HEK293 (cell line): ENCODE measurements at regions not wholly inside any gene's neighbourhood (a gene's known extent, or its start where the extent isn't known, plus 50 kb on each side); places are given as distances from the start of the nearest gene placed in this dataset.

Source experiments
- CTCF ChIA-PET: fragments of 350-600 bp; formaldehyde crosslinking; extraction: SDS; loops from one replicate; lab custom pipeline; 2021; ENCODE audit warnings: antibody characterized with exemption; lab: Yijun Ruan, JAX
- POLR2A ChIA-PET: fragments of 300-600 bp; formaldehyde crosslinking; extraction: SDS; loops from one replicate; lab custom pipeline; 2020; ENCODE audit warnings: antibody characterized with exemption, inconsistent platforms; lab: Yijun Ruan, JAX
- H3K27ac ChIP-seq: fragments of 200-500 bp; sonication (Bioruptor generic); 2 replicates; pipeline ENCODE4 v1.5.1; 2014; ENCODE audit warnings: low read depth, low read length, control low read depth, inconsistent platforms; ENCODE audit errors: extremely low read depth
- H3K36me3 ChIP-seq, 2 experiments: fragments of 200-500 bp in 1 of 2; sonication (Bioruptor generic) in 1 of 2; 1 replicate in 1 of 2; 2 replicates in 1 of 2; pipeline ENCODE4 v1.5.1; 2014 to 2017; ENCODE audit warnings: inconsistent platforms in 2 of 2, low read length in 2 of 2; ENCODE audit not compliant: control insufficient read depth in 2 of 2, insufficient read depth in 1 of 2
- H3K4me1 ChIP-seq: fragments of 200-500 bp; sonication (Bioruptor generic); 2 replicates; pipeline ENCODE4 v1.5.1; 2014; ENCODE audit warnings: mild to moderate bottlenecking, low read length, inconsistent platforms; ENCODE audit not compliant: control insufficient read depth, insufficient read depth
- H3K4me3 ChIP-seq: 2 replicates; pipeline ENCODE4 v1.5.1; 2011; ENCODE audit warnings: low read depth, mild to moderate bottlenecking, control low read depth, low read length, moderate library complexity
- H3K9me3 ChIP-seq: fragments of 200-500 bp; sonication (Bioruptor generic); 2 replicates; pipeline ENCODE4 v1.5.1; 2014; ENCODE audit warnings: low read depth, low read length, inconsistent platforms; ENCODE audit not compliant: control insufficient read depth, insufficient read depth
- GLI4 ChIP-seq: fragments of 450-650 bp; formaldehyde crosslinking; IDR thresholded peaks from 2 replicates; pipeline ENCODE4 v1.5.1; 2016; ENCODE audit warnings: missing biosample characterization, missing genetic modification characterization
- KLF8 ChIP-seq: fragments of 450-650 bp; formaldehyde crosslinking; IDR thresholded peaks from 2 replicates; pipeline ENCODE4 v1.5.1; 2016; ENCODE audit warnings: missing biosample characterization, missing genetic modification characterization
- KLF9 ChIP-seq: fragments of 450-650 bp; formaldehyde crosslinking; IDR thresholded peaks from 2 replicates; pipeline ENCODE4 v1.5.1; 2016; ENCODE audit warnings: missing biosample characterization, missing genetic modification characterization, low read depth
- PRDM10 ChIP-seq: fragments of 450-650 bp; formaldehyde crosslinking; IDR thresholded peaks from 2 replicates; pipeline ENCODE4 v1.5.1; 2016; ENCODE audit warnings: missing biosample characterization, missing genetic modification characterization
- SCRT1 ChIP-seq: fragments of 450-650 bp; formaldehyde crosslinking; IDR thresholded peaks from 2 replicates; pipeline ENCODE4 v1.5.1; 2016; ENCODE audit warnings: missing biosample characterization, missing genetic modification characterization, borderline replicate concordance
- WT1 ChIP-seq: fragments of 450-650 bp; formaldehyde crosslinking; IDR thresholded peaks from 2 replicates; pipeline ENCODE4 v1.5.1; 2016; ENCODE audit warnings: missing biosample characterization, missing genetic modification characterization
- ZBTB1 ChIP-seq: fragments of 450-650 bp; formaldehyde crosslinking; IDR thresholded peaks from 2 replicates; pipeline ENCODE4 v1.5.1; 2016; ENCODE audit warnings: missing biosample characterization, missing genetic modification characterization
- ZBTB20 ChIP-seq: fragments of 450-650 bp; formaldehyde crosslinking; IDR thresholded peaks from 2 replicates; pipeline ENCODE4 v1.5.1; 2016; ENCODE audit warnings: missing biosample characterization, missing genetic modification characterization
- ZBTB48 ChIP-seq: fragments of 450-650 bp; formaldehyde crosslinking; IDR thresholded peaks from 2 replicates; pipeline ENCODE4 v1.5.1; 2016; ENCODE audit warnings: missing biosample characterization, missing genetic modification characterization
- ZBTB7A ChIP-seq: fragments of 450-650 bp; formaldehyde crosslinking; IDR thresholded peaks from 2 replicates; pipeline ENCODE4 v1.5.1; 2016; ENCODE audit warnings: low read depth, missing biosample characterization, missing genetic modification characterization
- ZBTB8A ChIP-seq: fragments of 450-650 bp; formaldehyde crosslinking; IDR thresholded peaks from 2 replicates; pipeline ENCODE4 v1.5.1; 2016; ENCODE audit warnings: missing biosample characterization, missing genetic modification characterization
- ZNF174 ChIP-seq: fragments of 450-650 bp; formaldehyde crosslinking; IDR thresholded peaks from 2 replicates; pipeline ENCODE4 v1.5.0; 2017; ENCODE audit warnings: missing biosample characterization, mild to moderate bottlenecking, missing genetic modification characterization
- ZNF274 ChIP-seq, 2 experiments: fragments of 200-500 bp in 1 of 2; fragments of 450-650 bp in 1 of 2; sonication (Bioruptor generic) in 1 of 2; formaldehyde crosslinking in 1 of 2; IDR thresholded peaks; 2 replicates each; pipeline versions ENCODE4 v1.5.1 to v1.6.1; 2014 to 2016; ENCODE audit warnings: borderline replicate concordance in 1 of 2, inconsistent platforms in 1 of 2, low read length in 1 of 2, missing biosample characterization in 1 of 2, missing genetic modification characterization in 1 of 2
- ZNF404 ChIP-seq: fragments of 450-650 bp; formaldehyde crosslinking; IDR thresholded peaks from 2 replicates; pipeline ENCODE4 v1.5.1; 2017; ENCODE audit warnings: missing biosample characterization, missing genetic modification characterization
- ZNF426 ChIP-seq: fragments of 450-650 bp; formaldehyde crosslinking; IDR thresholded peaks from 2 replicates; pipeline ENCODE4 v1.5.1; 2017; ENCODE audit warnings: missing biosample characterization, missing genetic modification characterization, mild to moderate bottlenecking, inconsistent platforms, moderate library complexity
- ZNF555 ChIP-seq: fragments of 450-650 bp; formaldehyde crosslinking; conservative IDR thresholded peaks from 2 replicates; pipeline ENCODE4 v1.5.1; 2017; ENCODE audit warnings: missing biosample characterization, mild to moderate bottlenecking, missing genetic modification characterization, inconsistent platforms
- ZNF558 ChIP-seq: fragments of 450-650 bp; formaldehyde crosslinking; IDR thresholded peaks from 2 replicates; pipeline ENCODE4 v1.5.1; 2016; ENCODE audit warnings: missing biosample characterization, missing genetic modification characterization
- ZNF654 ChIP-seq: fragments of 450-650 bp; formaldehyde crosslinking; IDR thresholded peaks from 2 replicates; pipeline ENCODE4 v1.5.1; 2016; ENCODE audit warnings: low read depth, missing biosample characterization, missing genetic modification characterization
- ZNF658 ChIP-seq: fragments of 450-650 bp; formaldehyde crosslinking; IDR thresholded peaks from 2 replicates; pipeline ENCODE4; 2016; ENCODE audit warnings: missing biosample characterization, missing genetic modification characterization
- ZNF776 ChIP-seq: fragments of 450-650 bp; formaldehyde crosslinking; IDR thresholded peaks from 2 replicates; pipeline ENCODE4 v1.5.0; 2017; ENCODE audit warnings: missing biosample characterization, missing genetic modification characterization, borderline replicate concordance
- TF ChIP-seq, protein P1 (sequence below): fragments of 450-650 bp; formaldehyde crosslinking; IDR thresholded peaks from 2 replicates; pipeline ENCODE4 v1.5.1; 2017; ENCODE audit warnings: missing biosample characterization, missing genetic modification characterization

GRCh38 chr3:157741607-157742006 lies 238.4 kb upstream of the VEPH1 start (continued):
- TF ChIP-seq ZNF558: no peak

DNA sequence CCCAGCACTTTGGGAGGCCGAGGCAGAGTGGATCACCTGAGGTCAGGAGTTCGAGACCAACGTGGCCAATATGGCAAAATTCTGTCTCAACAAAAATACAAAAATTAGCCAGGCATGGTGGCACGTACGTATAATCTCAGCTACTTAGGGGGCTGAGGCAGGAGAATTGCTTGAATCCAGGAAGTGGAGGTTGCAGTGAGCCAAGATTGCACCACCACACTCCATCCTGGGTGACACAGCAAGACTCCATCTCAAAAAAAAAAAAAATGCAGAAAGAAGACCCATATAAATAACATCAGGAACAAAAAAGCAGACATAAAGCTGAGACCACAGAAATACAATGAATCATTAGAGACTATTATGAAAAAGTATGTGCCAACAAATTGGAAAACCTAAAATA lies 235.2 kb upstream of the VEPH1 start:
- H3K9me3 ChIP-seq: no peaks in the 10 kb centered on the region
- H3K4me1 ChIP-seq: no peaks in the 10 kb centered on the region
- ChIA-PET POLR2A (no interaction called here), CTCF (no interaction called here)
- H3K4me3 ChIP-seq: no peak overlapping the region
- H3K36me3 ChIP-seq: no peaks in the 10 kb centered on the region
- TF ChIP-seq GLI4 (tag by site-specific recombination) (no peak), ZNF658 (no peak), ZNF555 (tag by site-specific recombination) (no peak), ZBTB8A (tag by site-specific recombination) (no peak), KLF9 (no peak), SCRT1 (no peak), PRDM10 (tag by site-specific recombination) (no peak), ZBTB1 (tag by site-specific recombination) (no peak), ZNF654 (tag by site-specific recombination) (no peak), ZNF274 (IDR thresholded peaks at IDR 0.05; ENCODE audit: low read length) (no peak), ZNF274 (tag by site-specific recombination; IDR thresholded peaks at IDR 0.05; ENCODE audit: borderline replicate concordance) (no peak), WT1 (tag by site-specific recombination) (no peak), ZNF776 (no peak), ZBTB7A (tag by site-specific recombination) (no peak), ZNF404 (tag by site-specific recombination) (no peak), ZBTB20 (tag by site-specific recombination) (no peak), KLF8 (tag by site-specific recombination) (no peak), ZBTB48 (tag by site-specific recombination) (no peak), ZNF174 (no peak)
- no peak overlapping the region for H3K27ac ChIP-seq

GRCh38 chr3:157718800-157719199 lies 215.6 kb upstream of the VEPH1 start:
- H3K4me1 ChIP-seq: no peaks in the 10 kb centered on the region
- POLR2A ChIA-PET: no interaction called here
- H3K36me3 ChIP-seq: no peaks in the 10 kb centered on the region
- no peak for TF ChIP-seq ZBTB20 (tag by site-specific recombination)
- TF ChIP-seq KLF9: no peak
- TF ChIP-seq, protein P1, sequence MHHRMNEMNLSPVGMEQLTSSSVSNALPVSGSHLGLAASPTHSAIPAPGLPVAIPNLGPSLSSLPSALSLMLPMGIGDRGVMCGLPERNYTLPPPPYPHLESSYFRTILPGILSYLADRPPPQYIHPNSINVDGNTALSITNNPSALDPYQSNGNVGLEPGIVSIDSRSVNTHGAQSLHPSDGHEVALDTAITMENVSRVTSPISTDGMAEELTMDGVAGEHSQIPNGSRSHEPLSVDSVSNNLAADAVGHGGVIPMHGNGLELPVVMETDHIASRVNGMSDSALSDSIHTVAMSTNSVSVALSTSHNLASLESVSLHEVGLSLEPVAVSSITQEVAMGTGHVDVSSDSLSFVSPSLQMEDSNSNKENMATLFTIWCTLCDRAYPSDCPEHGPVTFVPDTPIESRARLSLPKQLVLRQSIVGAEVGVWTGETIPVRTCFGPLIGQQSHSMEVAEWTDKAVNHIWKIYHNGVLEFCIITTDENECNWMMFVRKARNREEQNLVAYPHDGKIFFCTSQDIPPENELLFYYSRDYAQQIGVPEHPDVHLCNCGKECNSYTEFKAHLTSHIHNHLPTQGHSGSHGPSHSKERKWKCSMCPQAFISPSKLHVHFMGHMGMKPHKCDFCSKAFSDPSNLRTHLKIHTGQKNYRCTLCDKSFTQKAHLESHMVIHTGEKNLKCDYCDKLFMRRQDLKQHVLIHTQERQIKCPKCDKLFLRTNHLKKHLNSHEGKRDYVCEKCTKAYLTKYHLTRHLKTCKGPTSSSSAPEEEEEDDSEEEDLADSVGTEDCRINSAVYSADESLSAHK (tag by site-specific recombination): no peak
- TF ChIP-seq ZNF426: no peak
- H3K27ac ChIP-seq: no peak overlapping the region
- H3K4me3 ChIP-seq: no peak overlapping the region
- no peaks in the 10 kb centered on the region for H3K9me3 ChIP-seq
- CTCF ChIA-PET: no interaction called here
